ENCODE measurements at regions not wholly inside any gene's neighbourhood (a gene's known extent, or its start where the extent isn't known, plus 50 kb on each side); places are given as distances from the start of the nearest gene placed in this dataset.

GRCh38 chr1:81414488-81415015, 386.2 kb upstream of the ADGRL2 start:
- no peak for TF ChIP-seq POLR2A (IDR thresholded peaks at IDR 0.05)
- TF ChIP-seq CTCF (IDR thresholded peaks at IDR 0.05), result peak; percentile 29 to 61 (median 52)

Measured in adrenal gland (tissue), 5 donors.